ENCODE measurements at regions not wholly inside any gene's neighbourhood (a gene's known extent, or its start where the extent isn't known, plus 50 kb on each side); places are given as distances from the start of the nearest gene placed in this dataset.

- intact Hi-C loops (cut with micrococcal nuclease; ENCODE audit: unreplicated experiment): no loop called here
- H3K4me1 ChIP-seq (ENCODE audit: control insufficient read depth, insufficient read depth, low read length): no peaks in the 10 kb centered on the region
- DNase-seq (ENCODE audit: low read depth, low spot score) (no peak), ATAC-seq (no peak)
- no peak overlapping the region for H3K27ac ChIP-seq (ENCODE audit: low read length)
- H3K4me3 ChIP-seq (ENCODE audit: low read depth in 2 of 2, low read length in 2 of 2): no peak overlapping the region
- no TSS peak for BruUV-seq (replicated peaks)
- TF ChIP-seq CTCF (IDR thresholded peaks at IDR 0.05): no peak
- no peaks in the 10 kb centered on the region for H3K36me3 ChIP-seq (ENCODE audit: control insufficient read depth, insufficient read depth, low read length)
- no peaks in the 10 kb centered on the region for H3K27me3 ChIP-seq (ENCODE audit: control insufficient read depth, insufficient read depth, low read length)
- ChIA-PET POLR2A (no interaction called here), CTCF (no interaction called here)
- H3K9me3 ChIP-seq (ENCODE audit: control insufficient read depth, insufficient read depth, low read depth, low read length): no peaks in the 10 kb centered on the region
- in situ Hi-C loops (cut with HindIII; ENCODE audit: low pct_unique_long_range_greater_than_20kb, low sequenced_read_pairs): no loop called here
Observed at GRCh38 chr6:78611102-78611620, 256.2 kb upstream of the IRAK1BP1 start.

- intact Hi-C loops (cut with micrococcal nuclease; ENCODE audit: unreplicated experiment) (no loop called here), in situ Hi-C loops (cut with HindIII; ENCODE audit: low pct_unique_long_range_greater_than_20kb, low sequenced_read_pairs) (no loop called here)
- ChIA-PET CTCF (no interaction called here), POLR2A (no interaction called here)
- H3K9me3 ChIP-seq (ENCODE audit: control insufficient read depth, insufficient read depth, low read depth, low read length): no peaks in the 10 kb centered on the region
- no peaks in the 10 kb centered on the region for H3K36me3 ChIP-seq (ENCODE audit: control insufficient read depth, insufficient read depth, low read length)
- H3K4me1 ChIP-seq (ENCODE audit: control insufficient read depth, insufficient read depth, low read length): no peaks in the 10 kb centered on the region
- no peak for DNase-seq (ENCODE audit: low read depth, low spot score)
- no peaks in the 10 kb centered on the region for H3K27me3 ChIP-seq (ENCODE audit: control insufficient read depth, insufficient read depth, low read length)
- no peak for TF ChIP-seq TCF7L2 (IDR thresholded peaks at IDR 0.05; ENCODE audit: low read depth, low read length)
- TF ChIP-seq REST (IDR thresholded peaks at IDR 0.05; ENCODE audit: insufficient read depth in 1 of 2, low read depth in 2 of 2, low read length in 1 of 2): no peak
- no peak for TF ChIP-seq SIN3A (IDR thresholded peaks at IDR 0.05; ENCODE audit: borderline replicate concordance, insufficient read depth, low read depth, low read length)
- peak; percentile 56; the same call in 1 of the 2 replicates for TF ChIP-seq CTCF (IDR thresholded peaks at IDR 0.05)
- H3K27ac ChIP-seq (ENCODE audit: low read length): no peak overlapping the region
- no TSS peak for BruUV-seq (replicated peaks)
- no peak for ATAC-seq
- H3K4me3 ChIP-seq (ENCODE audit: low read depth in 2 of 2, low read length in 2 of 2): no peak overlapping the region
Observed at GRCh38 chr6:78611886-78612480, 255.4 kb upstream of the IRAK1BP1 start.

- intact Hi-C loops (cut with micrococcal nuclease; ENCODE audit: unreplicated experiment) (no loop called here), in situ Hi-C loops (cut with HindIII; ENCODE audit: low pct_unique_long_range_greater_than_20kb, low sequenced_read_pairs) (no loop called here)
- TF ChIP-seq REST (IDR thresholded peaks at IDR 0.05; ENCODE audit: insufficient read depth in 1 of 2, low read depth in 2 of 2, low read length in 1 of 2) (no peak), POLR2AphosphoS5 (IDR thresholded peaks at IDR 0.05; ENCODE audit: low read depth, low read length) (no peak), SIN3A (IDR thresholded peaks at IDR 0.05; ENCODE audit: borderline replicate concordance, insufficient read depth, low read depth, low read length) (no peak), TCF7L2 (IDR thresholded peaks at IDR 0.05; ENCODE audit: low read depth, low read length) (no peak), CTCF (IDR thresholded peaks at IDR 0.05) (no peak)
- no TSS peak for BruUV-seq (replicated peaks)
- H3K4me3 ChIP-seq (ENCODE audit: low read depth in 2 of 2, low read length in 2 of 2): no peak overlapping the region
- no peaks in the 10 kb centered on the region for H3K36me3 ChIP-seq (ENCODE audit: control insufficient read depth, insufficient read depth, low read length)
- H3K4me1 ChIP-seq (ENCODE audit: control insufficient read depth, insufficient read depth, low read length): no peaks in the 10 kb centered on the region
- DNase-seq (ENCODE audit: low read depth, low spot score): no peak
- H3K27me3 ChIP-seq (ENCODE audit: control insufficient read depth, insufficient read depth, low read length): no peaks in the 10 kb centered on the region
- ChIA-PET POLR2A (no interaction called here), CTCF (no interaction called here)
- H3K9me3 ChIP-seq (ENCODE audit: control insufficient read depth, insufficient read depth, low read depth, low read length): no peaks in the 10 kb centered on the region
- ATAC-seq: no peak
- no peak overlapping the region for H3K27ac ChIP-seq (ENCODE audit: low read length)
Observed at GRCh38 chr6:78614961-78615360, 252.4 kb upstream of the IRAK1BP1 start.

Measured in Panc1 (cell line).